Tibial artery (tissue), 4 donors: ENCODE measurements at regions not wholly inside any gene's neighbourhood (a gene's known extent, or its start where the extent isn't known, plus 50 kb on each side); places are given as distances from the start of the nearest gene placed in this dataset.

Experiments
- DNase-seq, 2 donors: peaks; one replicate each; pipeline ENCODE4 v3.0.0-alpha.2; 2019
- H3K27ac ChIP-seq, 2 donors: fragments of 200-600 bp; sonication (generic) in 1 of 2; 1 replicate in 1 of 2; 2 replicates in 1 of 2; pipeline ENCODE4 v1.5.1; 2018 to 2019; ENCODE audit warnings: mild to moderate bottlenecking in 1 of 2
- H3K27me3 ChIP-seq, 2 donors: fragments of 200-600 bp; sonication (generic) in 1 of 2; one replicate each; pipeline versions ENCODE4 v1.5.1 to v1.6.0; 2016 to 2019
- H3K36me3 ChIP-seq, 3 donors: fragments of 200-600 bp; sonication (generic) in 2 of 3; one replicate each; pipeline ENCODE4 v1.5.1; 2016 to 2019; ENCODE audit warnings: mild to moderate bottlenecking in 2 of 3
- H3K4me1 ChIP-seq, 4 donors: fragments of 200-600 bp; sonication (generic) in 2 of 4; 1 replicate in 3 of 4; 2 replicates in 1 of 4; pipeline ENCODE4 v1.5.1; 2016 to 2019
- H3K4me3 ChIP-seq, 2 donors: fragments of 200-600 bp; sonication (generic) in 1 of 2; 1 replicate in 1 of 2; 2 replicates in 1 of 2; pipeline ENCODE4 v1.5.1; 2018 to 2019; ENCODE audit warnings: mild to moderate bottlenecking in 2 of 2
- H3K9me3 ChIP-seq, 3 donors: fragments of 200-600 bp; sonication (generic) in 1 of 3; one replicate each; pipeline ENCODE4 v1.5.1; 2016 to 2019
- CTCF ChIP-seq, 2 experiments: fragments of 200-600 bp in 1 of 2; fragments of 450-650 bp in 1 of 2; IDR thresholded peaks; one replicate each; pipeline ENCODE4 v1.5.1; 2017 to 2019; ENCODE audit warnings: antibody characterized with exemption in 2 of 2, mild to moderate bottlenecking in 1 of 2, moderate library complexity in 1 of 2
- intact Hi-C: fragments of 100-400 bp; cut with DNase I; formaldehyde crosslinking; loops from one replicate; pipeline ENCODE4 v1.15.0; 2023; ENCODE audit warnings: low total_unique reads

- H3K27ac ChIP-seq = no peak overlapping the region
- no peak overlapping the region for H3K4me3 ChIP-seq
- no peak for TF ChIP-seq CTCF (IDR thresholded peaks at IDR 0.05)
- H3K27me3 ChIP-seq = no peaks in the 10 kb centered on the region
- H3K4me1 ChIP-seq = no peaks in the 10 kb centered on the region
- H3K36me3 ChIP-seq = no peaks in the 10 kb centered on the region
- H3K9me3 ChIP-seq = no peaks in the 10 kb centered on the region
- no peak for DNase-seq
- intact Hi-C loops = no loop called here
Measured at GRCh38 chrX:8404926-8405325, 59.7 kb upstream of the VCX3B start.

- intact Hi-C loops = no loop called here
- H3K36me3 ChIP-seq = no peaks in the 10 kb centered on the region
- H3K4me3 ChIP-seq = no peak overlapping the region
- no peaks in the 10 kb centered on the region for H3K9me3 ChIP-seq
- TF ChIP-seq CTCF (IDR thresholded peaks at IDR 0.05) = no peak
- no peaks in the 10 kb centered on the region for H3K4me1 ChIP-seq
- no peak for DNase-seq
- no peak overlapping the region for H3K27ac ChIP-seq
- H3K27me3 ChIP-seq = no peaks in the 10 kb centered on the region
Measured at GRCh38 chrX:8405631-8406030, 59.0 kb upstream of the VCX3B start.

GRCh38 chrX:8413279-8413678 is 51.4 kb upstream of the VCX3B start:
- Histone ChIP-seq H3K27ac (no peak overlapping the region), H3K4me1 (no peaks in the 10 kb centered on the region), H3K9me3 (no peaks in the 10 kb centered on the region), H3K27me3 (no peaks in the 10 kb centered on the region), H3K36me3 (no peaks in the 10 kb centered on the region), H3K4me3 (no peak overlapping the region)
- no peak for DNase-seq
- TF ChIP-seq CTCF (IDR thresholded peaks at IDR 0.05) = no peak
- intact Hi-C loops = no loop called here
